Heart right ventricle (tissue), 16 donors: ENCODE measurements at regions not wholly inside any gene's neighbourhood (a gene's known extent, or its start where the extent isn't known, plus 50 kb on each side); places are given as distances from the start of the nearest gene placed in this dataset.

ENCODE experiments used
- ATAC-seq, 8 donors: fragments of 200-7000 bp; cut with Tn5 transposase; one replicate each; pipeline ENCODE4 v1.9.1; 2020; ENCODE audit warnings: mild to moderate bottlenecking in 8 of 8, moderate library complexity in 8 of 8, moderate number of reproducible peaks in 1 of 8
- DNase-seq, 2 donors: peaks; one replicate each; pipeline ENCODE4 v3.0.0-alpha.2; 2020
- H3K27ac ChIP-seq, 10 donors: fragments of 200-600 bp; sonication (generic) in 2 of 10; one replicate each; pipeline versions ENCODE4 v1.5.0 to v1.8.0; 2020 to 2022; ENCODE audit warnings: mild to moderate bottlenecking in 3 of 10
- H3K27me3 ChIP-seq, 7 donors: fragments of 200-600 bp; one replicate each; pipeline ENCODE4 v1.8.0; 2021 to 2022; ENCODE audit warnings: mild to moderate bottlenecking in 2 of 7
- H3K36me3 ChIP-seq, 9 donors: fragments of 200-600 bp; sonication (generic) in 1 of 9; one replicate each; pipeline versions ENCODE4 v1.5.0 to v1.8.0; 2020 to 2022; ENCODE audit warnings: mild to moderate bottlenecking in 2 of 9
- H3K4me1 ChIP-seq, 9 donors: fragments of 200-600 bp; sonication (generic) in 1 of 9; one replicate each; pipeline versions ENCODE4 v1.5.0 to v1.8.0; 2020 to 2022; ENCODE audit warnings: mild to moderate bottlenecking in 4 of 9
- H3K4me3 ChIP-seq, 10 donors: fragments of 200-600 bp; sonication (generic) in 2 of 10; one replicate each; pipeline versions ENCODE4 v1.5.0 to v1.8.0; 2020 to 2022; ENCODE audit warnings: mild to moderate bottlenecking in 7 of 10, moderate library complexity in 2 of 10
- H3K9me3 ChIP-seq, 11 donors: fragments of 200-600 bp in 10 of 11; sonication (generic) in 2 of 11; one replicate each; pipeline versions ENCODE4 v1.5.0 to v1.8.0; 2013 to 2022; ENCODE audit warnings: mild to moderate bottlenecking in 2 of 11, control low read depth in 1 of 11, moderate library complexity in 1 of 11
- CTCF ChIP-seq, 9 donors: fragments of 200-600 bp; sonication (generic) in 2 of 9; IDR thresholded peaks; one replicate each; pipeline versions ENCODE4 v1.5.0 to v1.8.0; 2021 to 2022; ENCODE audit warnings: antibody characterized with exemption in 9 of 9, mild to moderate bottlenecking in 5 of 9, moderate library complexity in 1 of 9
- WGBS, 2 donors: extraction: QIAGEN DNeasy Blood & Tissue Kit; methylation state at CpG; one replicate each; pipeline ENCODE4 v1.1.7; 2013; ENCODE audit warnings: inconsistent platforms in 1 of 2; 5-methylcytosine and 5-hydroxymethylcytosine counted together
- intact Hi-C, 10 donors: fragments of 100-400 bp; cut with DNase I; formaldehyde crosslinking; loops; one replicate each; pipeline versions ENCODE4 v1.11.1 to v1.14.2; 2022
- donor health status: Arrhythmogenic right ventricular cardiomyopathy.
- donor health status: ischemic (EF 13 %, LVEDD 7.1; RV severe dilation, severe dysfunction).
- donor health status: healthy with polysubstance abuse.
- donor health status: DM: no; HTN: yes; CAD: no.
- donor health status: DM: no; HTN: no; CAD: no.
- donor health status: ischemic (EF 25% LVEDD 6.9; RV normal size, moderate dysfunction).
- donor health status: ischemic (EF 25% LVEDD 5.7; RV mildly dilated, moderate dysfunction).
- donor health status: healthy.
- donor health status: DM: yes; HTN: yes; CAD: no.
- donor health status: Ischemic cardiomyopathy.
- donor health status: ischemic (EF 35%, LVEDD 5.7; RV mildly dilated, moderate dysfunction).
- donor health status: nonischemic (EF 11% LVEDD 7.7; RV severe dilation, severe dysfunction).
- donor health status: DM: yes; HTN: yes; CAD: no.
- donor health status: PGD.
- donor health status: ischemic (EF 29% LVEDD 5.4; RV normal size, mild dysfunction).
- donor health status: nonischemic (EF 23%, LVEDD 6.1; RV moderate dilation, normal function).

GRCh38 chrX:45379236-45379635 lies 178.6 kb upstream of the DIPK2B start:
- no peak for TF ChIP-seq CTCF (IDR thresholded peaks at IDR 0.05)
- Histone ChIP-seq H3K27ac (no peak overlapping the region), H3K4me1 (no peaks in the 10 kb centered on the region), H3K36me3 (no peaks in the 10 kb centered on the region), H3K27me3 (peaks cover 0 to 9% (median 0%) of the 10 kb centered on the region in 7 donors), H3K9me3 (peaks cover 0 to 16% (median 0%) of the 10 kb centered on the region in 11 donors), H3K4me3 (no peak overlapping the region)
- ATAC-seq, result no peak
- intact Hi-C loops, result no loop called here
- DNase-seq, result no peak

DNA sequence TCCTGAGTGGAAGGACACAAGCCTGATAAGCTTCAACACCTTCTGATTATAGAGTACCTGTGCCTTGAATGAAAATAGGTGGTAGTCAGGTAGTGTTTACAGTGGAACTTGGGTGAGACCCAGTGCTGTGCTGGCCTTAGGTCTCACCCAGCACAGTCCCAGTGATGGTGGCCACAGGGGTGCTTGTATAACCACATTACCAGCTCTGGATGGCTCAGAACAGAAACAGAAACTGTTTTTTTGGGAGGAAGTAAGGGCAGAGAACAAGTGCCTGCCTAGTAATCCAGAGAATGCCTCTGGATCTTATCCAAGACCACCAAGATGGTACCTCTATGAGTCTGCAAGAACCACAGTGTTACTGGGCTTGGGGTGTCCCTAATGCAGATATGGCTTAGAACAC lies 171.5 kb upstream of the DIPK2B start:
- Histone ChIP-seq H3K9me3 (peaks cover 0 to 30% (median 9%) of the 10 kb centered on the region in 11 donors), H3K4me1 (no peaks in the 10 kb centered on the region), H3K27ac (no peak overlapping the region), H3K36me3 (no peaks in the 10 kb centered on the region), H3K27me3 (no peaks in the 10 kb centered on the region), H3K4me3 (no peak overlapping the region)
- no peak for DNase-seq
- ATAC-seq, result no peak
- no peak for TF ChIP-seq CTCF (IDR thresholded peaks at IDR 0.05)
- intact Hi-C loops, result no loop called here

GRCh38 chrX:45368705-45369104 lies 168.0 kb upstream of the DIPK2B start:
- Histone ChIP-seq H3K4me1 (no peaks in the 10 kb centered on the region), H3K36me3 (no peaks in the 10 kb centered on the region), H3K4me3 (no peak overlapping the region), H3K27ac (no peak overlapping the region), H3K9me3 (peaks cover 0 to 25% (median 7%) of the 10 kb centered on the region in 11 donors), H3K27me3 (no peaks in the 10 kb centered on the region)
- intact Hi-C loops, result no loop called here
- no peak for ATAC-seq
- TF ChIP-seq CTCF (IDR thresholded peaks at IDR 0.05), result no peak
- 83 to 93% methylated on average over 2 of the region's 2 CpGs for WGBS, 2 donors
- no peak for DNase-seq

- peaks cover 0 to 8% (median 2%) of the 10 kb centered on the region in 11 donors for H3K9me3 ChIP-seq
- intact Hi-C loops, result no loop called here
- DNase-seq (no peak), ATAC-seq (no peak)
- H3K36me3 ChIP-seq, result no peaks in the 10 kb centered on the region
- no peak for TF ChIP-seq CTCF (IDR thresholded peaks at IDR 0.05)
- no peaks in the 10 kb centered on the region for H3K4me1 ChIP-seq
- H3K27ac ChIP-seq, result no peak overlapping the region
- WGBS, 2 donors, result 79 to 93% methylated on average over 4 of the region's 4 CpGs
- H3K4me3 ChIP-seq, result no peak overlapping the region
- peaks cover 0 to 6% (median 0%) of the 10 kb centered on the region in 7 donors for H3K27me3 ChIP-seq
Measured at GRCh38 chrX:45363596-45363995, 162.9 kb upstream of the DIPK2B start.

DNA sequence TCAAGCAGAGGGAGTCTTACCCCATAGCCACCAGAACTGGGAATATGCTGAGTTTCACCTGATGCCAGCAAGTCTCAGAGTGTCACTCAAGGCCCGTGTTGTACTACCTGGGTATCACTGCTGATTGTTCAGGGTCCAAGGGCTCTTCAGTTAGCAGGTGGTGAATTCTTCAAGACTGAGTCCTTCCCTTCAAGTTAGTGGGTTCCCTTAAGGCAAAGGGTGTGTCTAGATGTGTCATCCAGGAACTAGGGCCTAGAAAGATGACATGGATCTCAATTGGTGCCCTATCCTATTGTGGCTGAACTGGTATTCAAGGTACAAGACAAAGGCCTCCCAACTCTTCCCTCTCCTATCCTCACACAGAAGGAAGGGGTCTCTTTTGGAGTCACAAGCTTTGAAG lies 159.9 kb upstream of the DIPK2B start:
- Histone ChIP-seq H3K27me3 (peaks cover 0 to 6% (median 0%) of the 10 kb centered on the region in 7 donors), H3K4me1 (no peaks in the 10 kb centered on the region), H3K9me3 (peaks cover 0 to 16% (median 0%) of the 10 kb centered on the region in 11 donors), H3K27ac (no peak overlapping the region), H3K4me3 (no peak overlapping the region), H3K36me3 (no peaks in the 10 kb centered on the region)
- DNase-seq (no peak), ATAC-seq (no peak)
- 82 to 97% methylated on average over 1 of the region's 1 CpG for WGBS, 2 donors
- no peak for TF ChIP-seq CTCF (IDR thresholded peaks at IDR 0.05)
- intact Hi-C loops, result no loop called here
